Upper lobe of left lung (tissue), 4 donors: ENCODE measurements at regions not wholly inside any gene's neighbourhood (a gene's known extent, or its start where the extent isn't known, plus 50 kb on each side); places are given as distances from the start of the nearest gene placed in this dataset.

ENCODE experiments used
- CTCF ChIP-seq, 6 experiments: fragments of 450-650 bp in 4 of 6; fragments of 200-600 bp in 2 of 6; sonication (generic) in 2 of 6; IDR thresholded peaks; one replicate each; pipeline ENCODE4 v1.5.1; 2016 to 2019; ENCODE audit warnings: antibody characterized with exemption in 6 of 6
- POLR2A ChIP-seq, 4 donors: fragments of 450-650 bp; IDR thresholded peaks; one replicate each; pipeline ENCODE4 v1.5.1; 2016 to 2017; ENCODE audit warnings: antibody characterized with exemption in 4 of 4, mild to moderate bottlenecking in 2 of 4
- POLR2AphosphoS5 ChIP-seq, 2 donors: sonication (generic); formaldehyde crosslinking; IDR thresholded peaks; one replicate each; pipeline ENCODE4 v1.5.1; 2017; ENCODE audit warnings: antibody characterized with exemption in 2 of 2

GRCh38 chr13:90630716-90631115 is 716.8 kb upstream of the MIR17HG start:
- TF ChIP-seq CTCF (IDR thresholded peaks at IDR 0.05) (no peak), POLR2A (IDR thresholded peaks at IDR 0.05) (no peak), POLR2AphosphoS5 (IDR thresholded peaks at IDR 0.05) (no peak)
